ENCODE measurements at regions not wholly inside any gene's neighbourhood (a gene's known extent, or its start where the extent isn't known, plus 50 kb on each side); places are given as distances from the start of the nearest gene placed in this dataset.

DNA sequence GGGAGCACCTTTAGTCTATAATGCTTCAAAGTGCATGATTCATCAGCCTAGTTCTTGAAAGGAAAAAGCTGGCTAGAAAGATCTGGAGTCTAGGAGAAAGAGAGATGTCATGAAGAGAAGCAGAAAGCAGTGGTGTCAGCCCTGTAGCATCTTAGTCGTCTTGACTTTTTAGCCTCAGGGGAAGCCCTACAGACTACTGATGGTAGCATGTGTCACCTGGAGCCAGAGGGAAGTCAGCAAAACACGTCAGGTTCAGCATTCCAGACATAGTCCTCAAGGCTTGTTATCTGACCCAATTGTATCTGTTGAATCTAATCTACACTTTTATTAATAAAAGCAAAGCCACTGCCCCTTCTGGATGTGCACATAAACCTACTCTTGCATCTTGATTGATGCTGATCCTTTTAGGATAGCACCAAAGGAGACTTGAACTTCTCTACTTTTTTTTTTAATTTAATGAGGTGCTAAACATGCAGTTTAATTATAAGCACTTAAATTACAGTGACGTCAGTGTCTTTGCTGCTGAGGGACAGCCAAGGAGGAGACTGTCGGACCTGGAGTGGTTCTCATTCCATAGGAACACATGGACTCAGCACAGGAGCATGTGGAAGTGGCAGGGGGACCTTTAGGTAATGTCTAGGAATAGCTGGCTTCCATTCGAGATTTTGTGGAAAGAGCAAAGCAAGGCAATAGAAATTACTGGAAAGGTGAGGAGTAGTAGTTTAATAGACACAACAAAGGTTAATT is 525.5 kb upstream of the SGCG start:
- no peak for DNase-seq (ENCODE audit: low read depth)

DNA sequence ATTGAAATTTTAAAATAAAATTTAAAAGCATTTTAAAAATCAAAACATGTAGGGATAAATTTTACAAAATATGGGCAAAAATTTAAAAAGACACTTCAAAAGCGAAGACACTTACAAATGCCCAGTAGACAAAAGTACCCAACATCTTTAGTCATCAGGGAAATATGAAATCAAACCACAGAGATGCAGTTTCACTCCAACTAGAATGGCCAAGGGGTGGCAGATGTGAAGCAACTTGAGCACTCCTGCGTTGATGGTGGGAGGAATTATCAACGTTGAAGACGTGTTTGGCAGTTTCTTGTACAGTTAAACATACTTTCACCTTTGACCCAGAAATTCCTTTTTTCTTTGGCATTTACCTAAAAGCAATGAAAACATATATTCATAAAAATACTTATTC is 518.0 kb upstream of the SGCG start:
- no peak for DNase-seq (ENCODE audit: low read depth)

- no peak for DNase-seq (ENCODE audit: low read depth)
These were observed 515.3 kb upstream of the SGCG start for GRCh38 chr13:22665506-22665905.

- DNase-seq (ENCODE audit: low read depth), result no peak
These were observed 490.0 kb upstream of the SGCG start for GRCh38 chr13:22690756-22691155.

GRCh38 chr13:22693691-22694090 is 487.1 kb upstream of the SGCG start:
- no peak for DNase-seq (ENCODE audit: low read depth)

DNA sequence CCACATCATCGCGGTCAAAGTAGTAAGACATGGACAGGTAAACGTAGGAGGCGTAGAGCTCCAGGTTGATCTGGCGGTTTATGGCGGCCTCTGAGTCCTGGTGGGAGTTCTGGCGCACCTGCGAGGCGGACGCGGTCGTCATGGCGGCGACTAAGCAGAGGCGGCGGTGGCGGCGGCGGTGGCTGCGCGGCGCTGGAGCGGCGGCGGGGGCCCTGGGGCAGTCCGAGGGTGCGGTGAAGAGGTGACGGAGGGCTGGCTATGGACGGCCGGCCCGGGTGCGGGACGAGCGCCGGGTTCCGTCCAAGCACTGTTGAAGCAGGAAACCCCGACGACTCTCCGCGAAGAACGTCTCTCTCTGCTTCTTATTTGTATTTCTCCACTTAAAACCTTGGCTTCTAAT is 484.3 kb upstream of the SGCG start:
- DNase-seq (ENCODE audit: low read depth), result no peak

DNA sequence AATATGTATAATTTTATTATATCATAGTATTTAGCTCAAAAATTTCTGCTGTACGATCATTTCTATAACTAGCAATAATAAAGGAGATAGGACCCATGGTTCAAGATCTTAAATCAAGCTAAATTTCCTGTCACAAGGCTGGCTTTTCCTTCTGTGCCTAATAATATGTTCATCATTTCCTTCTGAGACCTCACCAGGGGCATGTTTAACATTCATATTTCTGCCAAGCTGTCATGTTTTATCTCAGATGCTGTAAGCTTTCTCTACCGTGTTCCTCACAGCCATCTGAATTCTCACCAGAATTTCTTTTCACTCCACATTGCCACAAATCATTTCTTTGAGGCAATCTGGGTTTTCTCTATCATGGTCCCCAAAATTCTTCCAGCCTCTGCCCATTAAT is 482.3 kb upstream of the SGCG start:
- no peak for DNase-seq (ENCODE audit: low read depth)

GRCh38 chr13:22700246-22700887 is 480.4 kb upstream of the SGCG start:
- DNase-seq (ENCODE audit: low read depth), result no peak

DNA sequence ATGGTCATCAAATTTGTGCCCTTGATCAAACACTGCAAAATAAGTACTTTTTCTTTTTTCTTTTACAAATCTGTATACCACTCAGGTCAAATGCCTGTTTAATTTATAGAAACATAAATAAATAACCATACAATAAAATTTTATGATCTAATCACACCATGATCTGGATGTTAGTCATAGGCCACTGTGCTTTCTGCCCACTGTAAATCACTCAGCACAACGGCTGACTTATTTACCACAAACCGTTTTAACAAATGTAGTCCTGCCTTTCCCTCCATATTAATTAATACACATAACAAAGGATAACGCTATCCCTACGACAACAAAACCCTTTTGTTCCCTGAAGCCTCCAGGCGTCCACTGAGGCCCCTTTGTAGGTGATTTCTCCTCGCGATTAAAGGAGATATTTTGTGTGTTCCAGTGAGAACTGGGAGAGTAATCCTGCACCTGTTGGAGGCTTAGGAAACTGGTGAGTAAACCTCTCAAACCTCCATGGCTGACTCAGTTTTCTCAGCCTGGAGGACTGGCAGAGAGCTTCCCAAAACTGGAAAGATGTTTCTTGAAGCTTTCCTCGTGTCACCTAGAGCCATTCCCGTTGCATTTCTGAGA is 477.1 kb upstream of the SGCG start:
- no peak for DNase-seq (ENCODE audit: low read depth)

DNA sequence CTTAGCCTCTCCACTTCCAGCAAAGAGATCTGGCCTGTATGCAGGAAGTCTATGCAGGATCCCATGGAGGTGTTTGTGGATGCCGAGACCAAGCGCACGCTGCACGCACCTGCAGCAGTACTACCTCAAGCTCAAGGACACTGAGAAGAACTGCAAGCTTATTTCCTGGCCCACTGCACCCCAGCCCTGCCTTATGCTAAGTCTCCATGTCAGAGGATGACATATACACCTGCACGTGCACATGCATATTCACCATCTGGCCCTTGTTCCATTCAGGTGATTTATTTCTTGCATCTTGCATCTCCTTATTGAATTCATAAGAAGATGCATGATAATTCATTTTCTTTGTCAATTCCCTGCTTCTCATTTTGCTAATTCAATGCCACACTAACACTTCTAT is 472.8 kb upstream of the SGCG start:
- DNase-seq (ENCODE audit: low read depth), result no peak

GRCh38 chr13:22717036-22717435 is 463.7 kb upstream of the SGCG start:
- DNase-seq (ENCODE audit: low read depth), result no peak

- no peak for DNase-seq (ENCODE audit: low read depth)
These were observed 454.1 kb upstream of the SGCG start for GRCh38 chr13:22726726-22727125.

- DNase-seq (ENCODE audit: low read depth), result no peak
These were observed 445.5 kb upstream of the SGCG start for GRCh38 chr13:22735011-22735995.

DNA sequence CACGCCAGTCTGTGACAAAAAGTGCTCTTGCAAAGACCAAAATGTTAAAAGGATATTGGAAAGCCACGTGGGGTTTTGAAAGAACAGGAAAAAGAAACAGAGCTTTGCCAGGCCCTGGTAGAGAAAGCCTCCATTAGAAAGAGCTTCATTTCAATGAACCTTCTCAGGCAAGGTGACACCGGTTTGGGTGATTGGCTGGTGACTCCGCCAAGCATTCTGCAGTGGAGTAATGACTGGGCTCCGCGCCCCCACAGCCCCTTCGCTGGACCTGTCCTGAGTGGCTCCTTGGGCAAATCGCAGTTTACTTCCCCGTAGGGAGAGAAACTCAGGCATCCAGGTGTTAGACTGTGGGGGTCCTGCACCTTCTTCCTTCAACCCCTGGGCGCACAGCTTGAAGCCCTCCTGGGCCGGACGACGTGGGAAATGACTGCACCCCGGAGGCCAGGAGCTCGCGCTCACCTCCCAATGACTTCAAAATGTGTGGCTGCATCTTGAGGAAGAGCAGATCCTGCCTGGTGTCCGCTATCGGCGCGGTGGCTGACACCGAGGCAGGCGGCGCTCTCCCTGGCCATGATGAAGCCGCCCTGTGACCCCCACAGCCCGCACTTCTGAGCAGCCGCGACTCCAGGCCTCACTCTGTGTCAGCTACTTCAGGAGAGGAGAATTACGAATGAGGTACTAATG is 444.6 kb upstream of the SGCG start:
- DNase-seq (ENCODE audit: low read depth), result no peak

- no peak for DNase-seq (ENCODE audit: low read depth)
These were observed 444.0 kb upstream of the SGCG start for GRCh38 chr13:22736768-22737092.

- DNase-seq (ENCODE audit: low read depth), result no peak
These were observed 442.4 kb upstream of the SGCG start for GRCh38 chr13:22738357-22738756.

DNA sequence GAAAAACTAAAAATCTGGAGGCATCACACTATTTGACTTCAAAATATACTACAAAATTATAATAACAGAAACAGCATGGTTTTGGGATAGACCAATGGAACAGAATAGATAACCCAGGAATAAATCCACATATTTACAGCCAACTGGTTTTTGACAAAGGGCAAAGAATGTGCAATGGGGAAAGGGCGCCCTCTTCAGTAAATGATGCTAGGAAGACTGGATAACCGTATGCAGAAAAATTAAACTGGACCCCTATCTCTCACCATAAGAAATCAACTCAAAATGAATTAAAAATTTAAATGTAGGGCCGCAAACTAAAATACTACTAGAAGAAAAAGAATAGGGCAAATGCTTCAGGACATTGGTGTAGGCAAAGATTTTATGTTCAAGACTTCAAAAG is 440.5 kb upstream of the SGCG start:
- no peak for DNase-seq (ENCODE audit: low read depth)

- no peak for DNase-seq (ENCODE audit: low read depth)
These were observed 435.9 kb upstream of the SGCG start for GRCh38 chr13:22744688-22745452.

DNA sequence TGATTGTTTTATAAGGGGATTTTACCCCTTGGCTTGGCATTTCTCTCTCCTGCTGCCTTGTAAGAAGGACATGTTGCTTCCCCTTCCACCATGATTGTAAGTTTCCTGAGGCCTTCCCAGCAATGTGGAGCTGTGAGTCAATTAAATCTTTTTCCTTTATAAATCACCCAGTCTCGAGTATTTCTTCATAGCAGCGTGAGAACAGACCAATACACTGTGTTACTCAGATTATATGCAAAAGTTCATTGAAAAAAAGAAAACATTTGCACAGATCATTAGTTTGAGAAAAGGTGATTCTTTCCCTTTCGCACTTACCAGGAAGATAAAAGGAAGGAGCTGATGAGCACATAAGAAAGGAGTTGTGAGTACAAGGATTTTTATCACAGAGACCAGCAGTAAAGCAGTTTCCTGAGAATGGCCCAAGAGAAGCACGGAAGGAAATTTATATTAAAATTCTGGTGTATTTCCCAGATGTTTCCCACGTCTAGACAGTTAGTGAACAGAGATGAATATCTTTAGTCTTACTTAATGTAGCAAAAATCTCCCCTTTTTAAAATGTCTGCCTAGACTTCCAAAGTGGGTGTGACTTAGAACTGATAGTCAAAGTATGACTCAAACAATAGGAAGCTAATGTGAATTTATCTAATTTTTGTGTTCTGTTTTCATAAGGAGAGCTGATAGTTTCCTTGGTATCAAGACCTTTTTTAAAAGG is 431.8 kb upstream of the SGCG start:
- DNase-seq (ENCODE audit: low read depth), result no peak

DNA sequence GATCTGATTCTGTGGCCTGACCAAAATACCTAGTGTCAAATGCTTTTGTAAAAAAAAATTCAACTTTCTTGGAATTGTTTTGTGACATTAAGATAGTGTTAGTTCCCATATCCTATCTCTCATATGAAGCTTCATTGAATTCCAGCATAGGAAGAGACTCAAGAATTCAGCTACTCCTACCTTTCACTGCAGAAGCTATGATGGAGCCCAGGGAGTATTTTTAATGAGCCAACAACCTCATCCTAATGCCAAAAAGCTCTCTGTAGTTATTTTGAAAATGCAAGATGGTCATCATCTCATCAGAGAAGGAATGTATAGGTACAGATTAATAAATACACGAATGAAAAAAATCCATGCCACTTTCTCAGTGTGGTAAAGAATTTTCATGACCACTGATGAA is 431.2 kb upstream of the SGCG start:
- DNase-seq (ENCODE audit: low read depth), result no peak
